ENCODE measurements at regions not wholly inside any gene's neighbourhood (a gene's known extent, or its start where the extent isn't known, plus 50 kb on each side); places are given as distances from the start of the nearest gene placed in this dataset.

GRCh38 chr14:104288272-104288671 is 149.9 kb downstream of the KIF26A start:
- TF ChIP-seq EZH2 (IDR thresholded peaks at IDR 0.05; ENCODE audit: borderline replicate concordance, insufficient read depth, low read depth, low read length, poor library complexity, severe bottlenecking) (no peak), CTCF (IDR thresholded peaks at IDR 0.05) (no peak)
